ENCODE measurements at regions not wholly inside any gene's neighbourhood (a gene's known extent, or its start where the extent isn't known, plus 50 kb on each side); places are given as distances from the start of the nearest gene placed in this dataset.

GRCh38 chr5:2908086-2908485 lies 156.6 kb upstream of the IRX2 start:
- TF ChIP-seq CTCF (IDR thresholded peaks at IDR 0.05) = no peak
- no peak for TF ChIP-seq EP300 (IDR thresholded peaks at IDR 0.05; ENCODE audit: low read depth)
- no peak for TF ChIP-seq POLR2A (IDR thresholded peaks at IDR 0.05)

All from transverse colon (tissue), 3 donors.